Kidney (tissue), 13 donors: ENCODE measurements at regions not wholly inside any gene's neighbourhood (a gene's known extent, or its start where the extent isn't known, plus 50 kb on each side); places are given as distances from the start of the nearest gene placed in this dataset.

Experiments used
- DNase-seq, 5 donors: peaks; one replicate each; pipeline ENCODE4 v3.0.0-alpha.2; 2013 to 2020
- FAIRE-seq: peaks from 2 replicates; lab custom pipeline; 2012; peaks lifted over from hg19 to GRCh38; lab: Jason Lieb, UNC
- H3K27ac ChIP-seq, 2 donors: one replicate each; pipeline ENCODE4 v1.7.0; 2013; ENCODE audit warnings: low read depth in 2 of 2, low read length in 2 of 2, inconsistent platforms in 1 of 2
- H3K27me3 ChIP-seq: one replicate; pipeline ENCODE4 v1.7.1; 2013; ENCODE audit warnings: low read length, inconsistent platforms; ENCODE audit not compliant: control insufficient read depth, insufficient read depth
- H3K36me3 ChIP-seq, 3 donors: one replicate each; pipeline versions ENCODE4 v1.7.0 to v1.7.1; 2013; ENCODE audit warnings: low read length in 3 of 3, control low read depth in 1 of 3, inconsistent platforms in 1 of 3; ENCODE audit not compliant: insufficient read depth in 3 of 3, control insufficient read depth in 2 of 3
- H3K4me1 ChIP-seq, 3 donors: one replicate each; pipeline versions ENCODE4 v1.7.0 to v1.7.1; 2013; ENCODE audit warnings: low read length in 3 of 3, inconsistent platforms in 1 of 3, low read depth in 1 of 3; ENCODE audit not compliant: control insufficient read depth in 2 of 3, insufficient read depth in 2 of 3
- H3K4me3 ChIP-seq, 3 donors: one replicate each; pipeline versions ENCODE4 v1.7.0 to v1.8.1; 2013; ENCODE audit warnings: low read length in 3 of 3, control low read depth in 1 of 3, inconsistent platforms in 1 of 3
- H3K9ac ChIP-seq, 3 donors: one replicate each; pipeline versions ENCODE4 v1.7.0 to v1.7.1; 2013; ENCODE audit warnings: low read length in 3 of 3, control low read depth in 1 of 3, inconsistent platforms in 1 of 3
- H3K9me3 ChIP-seq, 3 donors: one replicate each; pipeline versions ENCODE4 v1.7.0 to v1.7.1; 2013; ENCODE audit warnings: low read length in 3 of 3, control low read depth in 1 of 3, inconsistent platforms in 1 of 3; ENCODE audit not compliant: control insufficient read depth in 2 of 3, insufficient read depth in 1 of 3
- CTCF ChIP-seq: IDR thresholded peaks from 3 replicates; pipeline ENCODE4 v1.5.1; 2012; ENCODE audit warnings: mild to moderate bottlenecking, moderate library complexity, borderline replicate concordance; ENCODE audit not compliant: insufficient read depth; ENCODE audit errors: extremely low read depth
- intact Hi-C: fragments of 100-400 bp; cut with DNase I; formaldehyde crosslinking; loops from one replicate; pipeline ENCODE4 v1.11.1; 2022
- donor health status: control.
- donor health status: control.
- donor health status: control.
- donor health status: control.
- donor health status: control.
- donor health status: DM: yes; HTN: yes; CAD: no.
- donor health status: Normal renal cell carcinoma (clear cell type).

GRCh38 chr2:139969323-139969722 is 1189.1 kb upstream of the NXPH2 start:
- Histone ChIP-seq H3K9ac (no peak overlapping the region), H3K4me1 (no peaks in the 10 kb centered on the region), H3K9me3 (peaks cover 0 to 4% (median 0%) of the 10 kb centered on the region in 3 donors), H3K27me3 (no peaks in the 10 kb centered on the region), H3K4me3 (no peak overlapping the region), H3K27ac (no peak overlapping the region), H3K36me3 (no peaks in the 10 kb centered on the region)
- intact Hi-C loops, result no loop called here
- FAIRE-seq (no peak), DNase-seq (no peak)
- no peak for TF ChIP-seq CTCF

DNA sequence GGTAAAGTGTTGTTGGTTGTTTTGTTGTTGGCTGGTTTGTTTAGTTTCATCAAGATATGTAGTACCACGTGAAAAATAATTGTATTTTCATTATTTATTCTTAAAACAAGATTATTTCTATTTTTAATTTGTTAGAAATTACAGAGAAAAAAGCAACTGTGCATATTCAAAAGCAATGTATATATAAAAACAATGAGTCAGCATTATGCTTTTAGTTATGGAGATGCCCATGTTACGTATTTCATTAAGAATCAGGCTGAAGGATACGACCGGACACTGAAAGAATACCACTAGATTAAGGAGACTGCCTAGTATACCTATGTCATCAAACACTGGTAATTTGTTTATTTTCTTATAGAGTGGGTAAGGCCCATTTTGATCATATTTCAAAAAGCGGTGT is 1188.4 kb upstream of the NXPH2 start:
- DNase-seq (no peak), FAIRE-seq (no peak)
- no peaks in the 10 kb centered on the region for H3K27me3 ChIP-seq
- intact Hi-C loops, result no loop called here
- no peak overlapping the region for H3K9ac ChIP-seq
- peaks cover 0 to 4% (median 0%) of the 10 kb centered on the region in 3 donors for H3K9me3 ChIP-seq
- TF ChIP-seq CTCF, result no peak
- H3K4me3 ChIP-seq, result no peak overlapping the region
- no peak overlapping the region for H3K27ac ChIP-seq
- no peaks in the 10 kb centered on the region for H3K36me3 ChIP-seq
- H3K4me1 ChIP-seq, result no peaks in the 10 kb centered on the region

DNA sequence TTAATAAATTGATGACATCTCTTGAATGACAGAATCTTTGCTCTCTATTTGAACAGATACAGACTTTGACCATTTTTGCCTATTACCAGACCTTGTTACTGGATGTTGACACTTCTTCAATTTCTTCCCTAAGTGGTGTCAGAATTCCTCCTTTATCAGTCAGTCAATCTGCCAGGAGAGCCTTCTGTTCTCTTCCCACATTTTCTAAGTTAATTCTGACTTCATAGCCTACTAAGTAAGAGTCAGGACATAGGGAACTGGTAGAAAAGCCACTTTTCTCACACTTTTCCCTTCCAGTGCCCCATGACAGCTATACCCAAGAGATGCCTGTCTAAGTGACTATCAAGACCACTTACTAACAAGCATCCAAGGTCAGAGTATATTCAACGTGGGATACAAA is 1187.5 kb upstream of the NXPH2 start:
- intact Hi-C loops, result no loop called here

More for the DNA sequence above, 1187.5 kb upstream of the NXPH2 start:
- H3K36me3 ChIP-seq, result no peaks in the 10 kb centered on the region
- H3K4me3 ChIP-seq, result no peak overlapping the region
- no peak overlapping the region for H3K9ac ChIP-seq
- H3K27me3 ChIP-seq, result no peaks in the 10 kb centered on the region
- peaks cover 0 to 4% (median 0%) of the 10 kb centered on the region in 3 donors for H3K9me3 ChIP-seq
- H3K27ac ChIP-seq, result no peak overlapping the region
- TF ChIP-seq CTCF, result no peak
- no peak for DNase-seq
- no peak for FAIRE-seq
- H3K4me1 ChIP-seq, result no peaks in the 10 kb centered on the region
